ENCODE measurements at regions not wholly inside any gene's neighbourhood (a gene's known extent, or its start where the extent isn't known, plus 50 kb on each side); places are given as distances from the start of the nearest gene placed in this dataset.

DNA sequence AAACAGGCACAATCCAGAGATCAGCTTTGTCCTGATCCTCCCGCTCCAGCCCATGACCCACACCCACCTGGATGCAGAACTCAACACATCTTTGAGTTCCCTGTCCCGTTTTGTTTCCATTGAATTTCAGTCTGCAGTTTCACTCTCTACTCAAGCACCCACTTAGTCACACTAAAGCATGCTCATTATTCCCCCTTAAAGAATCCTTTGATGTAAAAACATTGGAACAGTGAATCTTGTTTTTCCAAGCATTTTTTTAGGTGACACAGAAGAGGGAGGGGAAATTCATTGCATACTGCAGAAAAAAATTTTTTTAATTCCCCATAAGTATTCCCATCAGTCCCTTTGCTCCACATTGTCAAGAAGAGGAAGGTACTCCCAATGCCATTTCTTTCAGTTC, 249.7 kb upstream of the TTC29 start:
- no peak for ATAC-seq
- TF ChIP-seq, protein P1, sequence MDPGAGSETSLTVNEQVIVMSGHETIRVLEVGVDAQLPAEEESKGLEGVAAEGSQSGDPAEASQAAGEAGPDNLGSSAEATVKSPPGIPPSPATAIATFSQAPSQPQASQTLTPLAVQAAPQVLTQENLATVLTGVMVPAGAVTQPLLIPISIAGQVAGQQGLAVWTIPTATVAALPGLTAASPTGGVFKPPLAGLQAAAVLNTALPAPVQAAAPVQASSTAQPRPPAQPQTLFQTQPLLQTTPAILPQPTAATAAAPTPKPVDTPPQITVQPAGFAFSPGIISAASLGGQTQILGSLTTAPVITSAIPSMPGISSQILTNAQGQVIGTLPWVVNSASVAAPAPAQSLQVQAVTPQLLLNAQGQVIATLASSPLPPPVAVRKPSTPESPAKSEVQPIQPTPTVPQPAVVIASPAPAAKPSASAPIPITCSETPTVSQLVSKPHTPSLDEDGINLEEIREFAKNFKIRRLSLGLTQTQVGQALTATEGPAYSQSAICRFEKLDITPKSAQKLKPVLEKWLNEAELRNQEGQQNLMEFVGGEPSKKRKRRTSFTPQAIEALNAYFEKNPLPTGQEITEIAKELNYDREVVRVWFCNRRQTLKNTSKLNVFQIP (CRISPR knock-in tag; IDR thresholded peaks at IDR 0.05; ENCODE audit: borderline replicate concordance, low read depth), result no peak
- no peak for TF ChIP-seq SNAI2 (CRISPR knock-in tag; IDR thresholded peaks at IDR 0.05)

DNA sequence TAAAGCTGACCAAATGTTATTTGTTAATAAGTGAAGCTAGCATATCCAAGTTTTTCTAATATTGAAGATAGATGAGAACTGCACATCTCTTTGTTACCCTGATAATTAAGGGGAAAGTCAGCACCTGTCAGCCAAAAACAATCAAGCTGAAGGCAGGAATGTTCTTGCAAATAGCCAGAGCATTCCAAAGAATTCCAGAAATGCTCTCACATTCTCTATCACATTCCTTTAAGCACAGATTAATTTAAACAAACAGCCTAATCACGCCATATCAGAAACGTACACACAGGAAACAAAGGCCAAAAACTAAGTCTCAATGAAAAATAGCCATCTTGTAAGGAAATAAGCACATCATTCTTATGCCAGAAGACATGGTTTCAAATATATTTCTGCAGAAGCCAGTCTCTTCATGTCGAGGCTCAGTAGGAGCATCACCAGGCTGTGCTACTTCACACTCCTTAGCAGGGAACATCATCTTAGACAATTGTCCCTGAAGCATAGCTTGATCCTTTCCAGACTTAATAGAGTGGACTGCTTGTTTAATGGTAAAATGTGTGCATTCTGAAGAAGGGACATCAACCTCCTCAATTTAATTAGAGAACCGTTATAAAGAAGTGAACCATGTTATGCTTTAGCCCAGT, 252.9 kb upstream of the TTC29 start:
- TF ChIP-seq ESRRG (CRISPR knock-in tag; IDR thresholded peaks at IDR 0.05) (no peak), ZC3H10 (CRISPR knock-in tag; IDR thresholded peaks at IDR 0.05) (no peak), ZNF8 (CRISPR knock-in tag; IDR thresholded peaks at IDR 0.05) (no peak), SNAI2 (CRISPR knock-in tag; IDR thresholded peaks at IDR 0.05) (no peak), TOX (CRISPR knock-in tag; IDR thresholded peaks at IDR 0.05; ENCODE audit: borderline replicate concordance) (no peak), ISL1 (CRISPR knock-in tag; IDR thresholded peaks at IDR 0.05) (peak; percentile 74)
- peak; percentile 25; the same call in 1 of the 3 replicates for ATAC-seq

DNA sequence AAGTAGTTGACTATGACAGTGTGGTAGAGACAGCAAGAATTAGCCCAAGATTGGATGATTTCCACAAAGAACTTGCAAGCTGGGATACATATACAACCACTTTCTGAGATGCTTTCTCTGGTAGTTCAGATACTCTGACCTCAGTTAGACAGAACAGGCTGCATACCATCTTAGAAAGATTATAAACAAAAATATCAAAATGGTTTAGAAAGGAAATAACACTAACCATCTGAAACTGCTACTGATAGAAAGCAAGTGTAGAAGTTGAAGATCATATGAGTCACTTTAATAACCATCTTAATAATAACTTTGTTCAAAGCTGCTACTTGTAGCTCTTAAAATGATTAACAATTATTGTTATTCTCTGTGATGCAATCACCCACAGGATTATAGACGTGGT, 255.4 kb upstream of the TTC29 start:
- TF ChIP-seq, protein P2, sequence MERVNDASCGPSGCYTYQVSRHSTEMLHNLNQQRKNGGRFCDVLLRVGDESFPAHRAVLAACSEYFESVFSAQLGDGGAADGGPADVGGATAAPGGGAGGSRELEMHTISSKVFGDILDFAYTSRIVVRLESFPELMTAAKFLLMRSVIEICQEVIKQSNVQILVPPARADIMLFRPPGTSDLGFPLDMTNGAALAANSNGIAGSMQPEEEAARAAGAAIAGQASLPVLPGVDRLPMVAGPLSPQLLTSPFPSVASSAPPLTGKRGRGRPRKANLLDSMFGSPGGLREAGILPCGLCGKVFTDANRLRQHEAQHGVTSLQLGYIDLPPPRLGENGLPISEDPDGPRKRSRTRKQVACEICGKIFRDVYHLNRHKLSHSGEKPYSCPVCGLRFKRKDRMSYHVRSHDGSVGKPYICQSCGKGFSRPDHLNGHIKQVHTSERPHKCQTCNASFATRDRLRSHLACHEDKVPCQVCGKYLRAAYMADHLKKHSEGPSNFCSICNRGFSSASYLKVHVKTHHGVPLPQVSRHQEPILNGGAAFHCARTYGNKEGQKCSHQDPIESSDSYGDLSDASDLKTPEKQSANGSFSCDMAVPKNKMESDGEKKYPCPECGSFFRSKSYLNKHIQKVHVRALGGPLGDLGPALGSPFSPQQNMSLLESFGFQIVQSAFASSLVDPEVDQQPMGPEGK (CRISPR knock-in tag; IDR thresholded peaks at IDR 0.05; ENCODE audit: borderline replicate concordance), result no peak
- TF ChIP-seq SNAI2 (CRISPR knock-in tag; IDR thresholded peaks at IDR 0.05) (no peak), TOX (CRISPR knock-in tag; IDR thresholded peaks at IDR 0.05; ENCODE audit: borderline replicate concordance) (no peak), ZNF8 (CRISPR knock-in tag; IDR thresholded peaks at IDR 0.05) (no peak), TCF4 (CRISPR knock-in tag; IDR thresholded peaks at IDR 0.05; ENCODE audit: borderline replicate concordance) (no peak), ZC3H10 (CRISPR knock-in tag; IDR thresholded peaks at IDR 0.05) (no peak), ESRRG (CRISPR knock-in tag; IDR thresholded peaks at IDR 0.05) (no peak), RARB (CRISPR knock-in tag; IDR thresholded peaks at IDR 0.05) (no peak), ZNF70 (CRISPR knock-in tag; IDR thresholded peaks at IDR 0.05) (no peak), BACH2 (CRISPR knock-in tag; IDR thresholded peaks at IDR 0.05; ENCODE audit: borderline replicate concordance) (no peak), ISL1 (CRISPR knock-in tag; IDR thresholded peaks at IDR 0.05) (no peak), PPARA (CRISPR knock-in tag; IDR thresholded peaks at IDR 0.05; ENCODE audit: borderline replicate concordance) (no peak), CSDC2 (CRISPR knock-in tag; IDR thresholded peaks at IDR 0.05) (no peak), ZFP3 (CRISPR knock-in tag; IDR thresholded peaks at IDR 0.05) (no peak), ZNF565 (CRISPR knock-in tag; conservative IDR thresholded peaks at IDR 0.05; ENCODE audit: low read depth) (no peak), OSR1 (CRISPR knock-in tag; IDR thresholded peaks at IDR 0.05) (no peak), ARNTL (CRISPR knock-in tag; IDR thresholded peaks at IDR 0.05; ENCODE audit: borderline replicate concordance, low read depth) (no peak)
- TF ChIP-seq, protein P3, sequence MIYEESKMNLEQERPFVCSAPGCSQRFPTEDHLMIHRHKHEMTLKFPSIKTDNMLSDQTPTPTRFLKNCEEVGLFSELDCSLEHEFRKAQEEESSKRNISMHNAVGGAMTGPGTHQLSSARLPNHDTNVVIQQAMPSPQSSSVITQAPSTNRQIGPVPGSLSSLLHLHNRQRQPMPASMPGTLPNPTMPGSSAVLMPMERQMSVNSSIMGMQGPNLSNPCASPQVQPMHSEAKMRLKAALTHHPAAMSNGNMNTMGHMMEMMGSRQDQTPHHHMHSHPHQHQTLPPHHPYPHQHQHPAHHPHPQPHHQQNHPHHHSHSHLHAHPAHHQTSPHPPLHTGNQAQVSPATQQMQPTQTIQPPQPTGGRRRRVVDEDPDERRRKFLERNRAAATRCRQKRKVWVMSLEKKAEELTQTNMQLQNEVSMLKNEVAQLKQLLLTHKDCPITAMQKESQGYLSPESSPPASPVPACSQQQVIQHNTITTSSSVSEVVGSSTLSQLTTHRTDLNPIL (CRISPR knock-in tag; IDR thresholded peaks at IDR 0.05; ENCODE audit: low read depth), result no peak
- TF ChIP-seq, protein P4, sequence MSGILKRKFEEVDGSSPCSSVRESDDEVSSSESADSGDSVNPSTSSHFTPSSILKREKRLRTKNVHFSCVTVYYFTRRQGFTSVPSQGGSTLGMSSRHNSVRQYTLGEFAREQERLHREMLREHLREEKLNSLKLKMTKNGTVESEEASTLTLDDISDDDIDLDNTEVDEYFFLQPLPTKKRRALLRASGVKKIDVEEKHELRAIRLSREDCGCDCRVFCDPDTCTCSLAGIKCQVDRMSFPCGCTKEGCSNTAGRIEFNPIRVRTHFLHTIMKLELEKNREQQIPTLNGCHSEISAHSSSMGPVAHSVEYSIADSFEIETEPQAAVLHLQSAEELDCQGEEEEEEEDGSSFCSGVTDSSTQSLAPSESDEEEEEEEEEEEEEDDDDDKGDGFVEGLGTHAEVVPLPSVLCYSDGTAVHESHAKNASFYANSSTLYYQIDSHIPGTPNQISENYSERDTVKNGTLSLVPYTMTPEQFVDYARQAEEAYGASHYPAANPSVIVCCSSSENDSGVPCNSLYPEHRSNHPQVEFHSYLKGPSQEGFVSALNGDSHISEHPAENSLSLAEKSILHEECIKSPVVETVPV (CRISPR knock-in tag; IDR thresholded peaks at IDR 0.05), result no peak
- TF ChIP-seq, protein P5, sequence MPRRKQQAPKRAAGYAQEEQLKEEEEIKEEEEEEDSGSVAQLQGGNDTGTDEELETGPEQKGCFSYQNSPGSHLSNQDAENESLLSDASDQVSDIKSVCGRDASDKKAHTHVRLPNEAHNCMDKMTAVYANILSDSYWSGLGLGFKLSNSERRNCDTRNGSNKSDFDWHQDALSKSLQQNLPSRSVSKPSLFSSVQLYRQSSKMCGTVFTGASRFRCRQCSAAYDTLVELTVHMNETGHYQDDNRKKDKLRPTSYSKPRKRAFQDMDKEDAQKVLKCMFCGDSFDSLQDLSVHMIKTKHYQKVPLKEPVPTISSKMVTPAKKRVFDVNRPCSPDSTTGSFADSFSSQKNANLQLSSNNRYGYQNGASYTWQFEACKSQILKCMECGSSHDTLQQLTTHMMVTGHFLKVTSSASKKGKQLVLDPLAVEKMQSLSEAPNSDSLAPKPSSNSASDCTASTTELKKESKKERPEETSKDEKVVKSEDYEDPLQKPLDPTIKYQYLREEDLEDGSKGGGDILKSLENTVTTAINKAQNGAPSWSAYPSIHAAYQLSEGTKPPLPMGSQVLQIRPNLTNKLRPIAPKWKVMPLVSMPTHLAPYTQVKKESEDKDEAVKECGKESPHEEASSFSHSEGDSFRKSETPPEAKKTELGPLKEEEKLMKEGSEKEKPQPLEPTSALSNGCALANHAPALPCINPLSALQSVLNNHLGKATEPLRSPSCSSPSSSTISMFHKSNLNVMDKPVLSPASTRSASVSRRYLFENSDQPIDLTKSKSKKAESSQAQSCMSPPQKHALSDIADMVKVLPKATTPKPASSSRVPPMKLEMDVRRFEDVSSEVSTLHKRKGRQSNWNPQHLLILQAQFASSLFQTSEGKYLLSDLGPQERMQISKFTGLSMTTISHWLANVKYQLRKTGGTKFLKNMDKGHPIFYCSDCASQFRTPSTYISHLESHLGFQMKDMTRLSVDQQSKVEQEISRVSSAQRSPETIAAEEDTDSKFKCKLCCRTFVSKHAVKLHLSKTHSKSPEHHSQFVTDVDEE (CRISPR knock-in tag; IDR thresholded peaks at IDR 0.05), result no peak
- ATAC-seq, result no peak
